ENCODE measurements at regions not wholly inside any gene's neighbourhood (a gene's known extent, or its start where the extent isn't known, plus 50 kb on each side); places are given as distances from the start of the nearest gene placed in this dataset.

GRCh38 chr11:90556026-90556425 lies 333.2 kb upstream of the CHORDC1 start:
- no peak for TF ChIP-seq CEBPB (IDR thresholded peaks at IDR 0.05; ENCODE audit: low read depth, low read length)
- no peak for TF ChIP-seq CTCF (conservative IDR thresholded peaks at IDR 0.05; ENCODE audit: low read depth, low read length)
- no peak for TF ChIP-seq NFE2L2 (IDR thresholded peaks at IDR 0.05; ENCODE audit: low read depth, low read length)

All from IMR-90 (cell line).